Thymus (tissue), 11 donors: ENCODE measurements at regions not wholly inside any gene's neighbourhood (a gene's known extent, or its start where the extent isn't known, plus 50 kb on each side); places are given as distances from the start of the nearest gene placed in this dataset.

Experiments used
- DNase-seq, 9 donors: peaks; one replicate each; pipeline ENCODE4 v3.0.0-alpha.2; 2013; ENCODE audit warnings: low spot score in 9 of 9, low read depth in 6 of 9, missing footprints in 1 of 9
- H3K27ac ChIP-seq, 2 donors: one replicate each; pipeline ENCODE4 v1.5.1; 2013; ENCODE audit warnings: control low read depth in 1 of 2, low read depth in 1 of 2, low read length in 1 of 2, mild to moderate bottlenecking in 1 of 2, moderate library complexity in 1 of 2
- H3K27me3 ChIP-seq, 2 donors: one replicate each; pipeline ENCODE4 v1.5.1; 2013; ENCODE audit warnings: low read length in 1 of 2; ENCODE audit not compliant: control insufficient read depth in 2 of 2, insufficient read depth in 1 of 2
- H3K36me3 ChIP-seq, 2 donors: one replicate each; pipeline ENCODE4 v1.5.1; 2013; ENCODE audit warnings: low read length in 1 of 2, mild to moderate bottlenecking in 1 of 2, moderate library complexity in 1 of 2; ENCODE audit not compliant: control insufficient read depth in 2 of 2, insufficient read depth in 2 of 2
- H3K4me1 ChIP-seq, 2 donors: one replicate each; pipeline ENCODE4 v1.5.1; 2013; ENCODE audit warnings: low read length in 2 of 2; ENCODE audit not compliant: control insufficient read depth in 2 of 2, insufficient read depth in 2 of 2
- H3K4me3 ChIP-seq, 2 donors: one replicate each; pipeline ENCODE4 v1.5.1; 2013; ENCODE audit warnings: low read length in 2 of 2, control low read depth in 1 of 2, mild to moderate bottlenecking in 1 of 2
- H3K9me3 ChIP-seq, 2 donors: one replicate each; pipeline ENCODE4 v1.5.1; 2013; ENCODE audit warnings: low read length in 1 of 2, mild to moderate bottlenecking in 1 of 2; ENCODE audit not compliant: control insufficient read depth in 2 of 2, insufficient read depth in 1 of 2
- WGBS: extraction: QIAGEN DNeasy Blood & Tissue Kit; methylation state at CpG from one replicate; pipeline ENCODE4 v1.1.7; 2013; 5-methylcytosine and 5-hydroxymethylcytosine counted together
- donor health status: healthy.

GRCh38 chr13:64332048-64332447 lies 2898.1 kb downstream of the PCDH9 start:
- no peak for DNase-seq
- Histone ChIP-seq H3K4me3 (no peak overlapping the region), H3K27ac (no peak overlapping the region), H3K27me3 (no peaks in the 10 kb centered on the region), H3K4me1 (no peaks in the 10 kb centered on the region), H3K36me3 (no peaks in the 10 kb centered on the region), H3K9me3 (peaks cover 0 to 4% of the 10 kb centered on the region in 2 donors)
- 86% methylated on average over 2 of the region's 2 CpGs for WGBS

- Histone ChIP-seq H3K9me3 (no peaks in the 10 kb centered on the region), H3K36me3 (no peaks in the 10 kb centered on the region), H3K27me3 (no peaks in the 10 kb centered on the region), H3K27ac (no peak overlapping the region), H3K4me3 (no peak overlapping the region), H3K4me1 (no peaks in the 10 kb centered on the region)
- 42% methylated on average over 2 of the region's 2 CpGs for WGBS
- DNase-seq, result no peak
Observed at GRCh38 chr13:64327505-64328194, 2902.5 kb downstream of the PCDH9 start.

GRCh38 chr13:64314331-64314730 lies 2898.7 kb upstream of the PCDH20 start:
- WGBS, result 95% methylated on average over 2 of the region's 2 CpGs
- Histone ChIP-seq H3K27me3 (no peaks in the 10 kb centered on the region), H3K4me3 (no peak overlapping the region), H3K36me3 (no peaks in the 10 kb centered on the region), H3K27ac (no peak overlapping the region), H3K4me1 (no peaks in the 10 kb centered on the region), H3K9me3 (no peaks in the 10 kb centered on the region)
- no peak for DNase-seq

DNA sequence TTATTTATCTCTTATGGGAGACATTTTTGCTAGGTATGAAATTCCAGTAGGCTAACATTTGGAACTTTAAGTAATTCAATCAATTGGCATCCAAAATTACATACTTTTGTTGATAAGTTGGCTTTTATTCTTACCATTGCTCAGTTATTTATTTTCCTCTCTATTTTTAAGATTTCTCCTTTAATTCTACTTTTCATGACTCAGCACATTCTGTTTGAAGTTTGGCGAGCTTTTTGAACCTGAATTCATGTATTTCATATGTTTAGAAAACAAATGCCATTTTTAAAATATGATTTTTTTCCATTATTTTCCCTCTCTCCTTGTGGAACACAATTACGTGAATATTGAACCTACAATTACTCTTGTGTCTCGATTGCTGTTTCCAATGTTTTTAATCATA lies 2896.3 kb upstream of the PCDH20 start:
- 95% methylated on average over 3 of the region's 3 CpGs for WGBS
- DNase-seq, result no peak
- Histone ChIP-seq H3K9me3 (no peaks in the 10 kb centered on the region), H3K27me3 (no peaks in the 10 kb centered on the region), H3K27ac (no peak overlapping the region), H3K4me1 (no peaks in the 10 kb centered on the region), H3K36me3 (no peaks in the 10 kb centered on the region), H3K4me3 (no peak overlapping the region)

- Histone ChIP-seq H3K27ac (no peak overlapping the region), H3K36me3 (no peaks in the 10 kb centered on the region), H3K4me1 (no peaks in the 10 kb centered on the region), H3K27me3 (no peaks in the 10 kb centered on the region), H3K9me3 (no peaks in the 10 kb centered on the region), H3K4me3 (no peak overlapping the region)
- WGBS, result 93% methylated on average over 1 of the region's 1 CpG
- DNase-seq, result no peak
Observed at GRCh38 chr13:64311112-64311511, 2895.5 kb upstream of the PCDH20 start.

DNA sequence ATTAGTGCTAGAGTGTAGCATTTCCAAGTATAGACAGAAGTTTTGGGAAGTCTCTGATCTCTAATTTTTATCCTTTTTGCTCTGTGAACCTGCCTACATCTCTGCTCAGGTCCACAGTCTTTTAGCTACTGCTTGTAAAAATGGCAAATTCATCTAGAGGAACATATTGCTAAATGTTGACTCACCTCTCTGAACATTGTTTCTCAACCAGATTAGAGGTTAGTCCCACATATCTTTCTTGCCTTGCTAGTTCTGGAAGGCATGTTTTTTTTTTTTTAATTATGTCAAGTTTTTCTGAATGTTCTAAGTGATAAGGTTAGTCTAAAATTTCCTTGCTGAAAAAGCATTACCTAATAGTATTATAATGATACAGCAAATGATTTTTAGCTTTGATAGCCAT lies 2889.6 kb upstream of the PCDH20 start:
- H3K36me3 ChIP-seq, result no peaks in the 10 kb centered on the region
- no peaks in the 10 kb centered on the region for H3K4me1 ChIP-seq
- DNase-seq, result no peak
- H3K27me3 ChIP-seq, result no peaks in the 10 kb centered on the region
- H3K27ac ChIP-seq, result no peak overlapping the region
- H3K9me3 ChIP-seq, result no peaks in the 10 kb centered on the region
- H3K4me3 ChIP-seq, result no peak overlapping the region

DNA sequence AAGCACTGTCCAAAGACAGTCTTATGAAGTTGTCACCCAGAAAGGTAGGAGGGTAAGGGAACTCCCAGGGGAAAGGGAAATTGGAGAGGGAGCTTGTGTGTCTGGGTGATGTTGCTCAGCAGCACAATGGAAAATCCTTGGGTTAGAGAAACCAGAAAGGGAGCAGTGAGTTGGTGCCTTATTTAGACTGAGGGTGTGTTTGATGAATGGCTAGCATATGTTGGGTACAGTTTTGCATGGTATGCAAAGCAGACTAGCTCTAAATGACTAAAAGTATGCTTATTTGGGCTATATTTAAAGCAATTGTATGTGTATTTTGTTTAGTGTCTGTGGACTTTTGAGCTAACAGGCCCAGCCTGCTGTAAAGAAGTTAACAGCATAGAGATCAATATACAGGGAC lies 2884.6 kb upstream of the PCDH20 start:
- H3K4me3 ChIP-seq, result no peak overlapping the region
- no peak for DNase-seq
- no peaks in the 10 kb centered on the region for H3K9me3 ChIP-seq
- no peak overlapping the region for H3K27ac ChIP-seq
- no peaks in the 10 kb centered on the region for H3K27me3 ChIP-seq
- no peaks in the 10 kb centered on the region for H3K36me3 ChIP-seq
- H3K4me1 ChIP-seq, result no peaks in the 10 kb centered on the region

DNA sequence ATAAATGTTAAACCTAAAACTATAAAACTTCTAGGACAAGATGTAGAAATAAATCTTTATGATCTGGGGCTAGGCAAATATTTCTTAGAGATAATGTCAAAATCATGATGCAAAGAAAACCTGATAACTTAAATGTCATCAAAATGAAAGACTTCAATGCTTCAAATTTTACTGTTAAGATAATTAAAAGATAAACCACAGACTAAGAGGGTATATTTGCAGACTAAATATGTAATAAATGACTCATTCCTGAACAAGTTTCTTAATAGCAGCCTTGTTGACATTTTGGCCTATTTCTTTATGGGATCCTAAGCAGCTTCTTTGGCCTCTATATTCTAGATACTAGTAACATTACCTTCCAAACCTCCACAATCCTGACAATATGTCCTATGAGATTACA lies 2878.3 kb upstream of the PCDH20 start:
- H3K27ac ChIP-seq, result no peak overlapping the region
- H3K36me3 ChIP-seq, result no peaks in the 10 kb centered on the region
- H3K27me3 ChIP-seq, result no peaks in the 10 kb centered on the region
- DNase-seq, result no peak
- no peaks in the 10 kb centered on the region for H3K4me1 ChIP-seq
- H3K9me3 ChIP-seq, result no peaks in the 10 kb centered on the region
- no peak overlapping the region for H3K4me3 ChIP-seq

GRCh38 chr13:64289702-64290101 lies 2874.1 kb upstream of the PCDH20 start:
- no peaks in the 10 kb centered on the region for H3K27me3 ChIP-seq
- 82% methylated on average over 3 of the region's 3 CpGs for WGBS
- no peaks in the 10 kb centered on the region for H3K9me3 ChIP-seq
- H3K36me3 ChIP-seq, result no peaks in the 10 kb centered on the region
- no peaks in the 10 kb centered on the region for H3K4me1 ChIP-seq
- no peak for DNase-seq
- no peak overlapping the region for H3K27ac ChIP-seq
- no peak overlapping the region for H3K4me3 ChIP-seq

DNA sequence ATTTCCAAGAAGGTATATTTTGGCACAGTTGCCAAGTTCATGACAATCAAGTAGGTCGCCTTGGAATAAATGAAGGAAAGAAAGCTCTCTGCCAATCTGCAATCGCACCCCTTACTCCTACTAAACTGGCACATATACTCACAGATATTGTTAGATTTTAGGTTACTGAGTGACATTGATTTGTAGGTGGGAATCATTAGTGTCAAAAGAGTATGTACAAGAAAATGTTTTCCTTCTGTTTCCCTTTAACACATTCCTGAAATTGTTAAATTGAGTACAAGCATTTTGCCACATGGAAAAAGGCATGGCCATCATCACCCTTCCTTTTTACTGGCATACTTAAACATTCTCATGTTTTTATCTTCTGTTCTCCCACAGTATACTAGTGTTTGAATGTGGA lies 2868.3 kb upstream of the PCDH20 start:
- Histone ChIP-seq H3K4me1 (no peaks in the 10 kb centered on the region), H3K9me3 (no peaks in the 10 kb centered on the region), H3K4me3 (no peak overlapping the region), H3K36me3 (no peaks in the 10 kb centered on the region), H3K27ac (no peak overlapping the region), H3K27me3 (no peaks in the 10 kb centered on the region)
- 92% methylated on average over 2 of the region's 2 CpGs for WGBS
- no peak for DNase-seq
